A673 (cell line): ENCODE measurements at regions not wholly inside any gene's neighbourhood (a gene's known extent, or its start where the extent isn't known, plus 50 kb on each side); places are given as distances from the start of the nearest gene placed in this dataset.

ENCODE experiments used
- EZH2 ChIP-seq: fragments of 200-600 bp; sonication (generic); IDR thresholded peaks from 2 replicates; pipeline ENCODE4 v1.6.1; 2017; ENCODE audit warnings: borderline replicate concordance, low read depth, mild to moderate bottlenecking, mixed read lengths, antibody characterized with exemption, low read length; ENCODE audit not compliant: poor library complexity, severe bottlenecking
- TF ChIP-seq, protein P1 (sequence below): fragments of 300-800, 200-600 bp; sonication (generic); conservative IDR thresholded peaks from 2 replicates; pipeline ENCODE4 v1.5.1; 2017; ENCODE audit warnings: low read depth, mild to moderate bottlenecking, antibody characterized with exemption, low read length, moderate library complexity, mixed read lengths

DNA sequence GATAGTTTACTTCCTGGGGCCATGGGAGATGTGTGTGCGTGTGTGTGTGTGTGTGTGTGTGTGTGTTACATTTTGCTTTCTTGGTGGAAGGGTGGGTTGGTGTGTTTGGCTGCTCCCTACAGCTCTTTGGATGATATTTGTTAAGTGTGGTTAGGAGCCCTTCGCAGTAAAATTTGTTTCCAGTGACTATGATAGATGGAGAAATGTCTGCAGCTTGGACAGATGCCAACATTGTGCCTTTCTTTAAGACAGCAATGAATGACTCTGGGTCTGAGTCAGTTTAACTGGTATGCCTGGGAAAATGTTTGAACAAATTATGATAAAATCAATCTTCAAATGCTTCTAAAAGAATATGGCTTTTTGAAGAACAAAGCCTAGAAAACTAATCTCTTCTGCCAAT lies 102.7 kb upstream of the TRPC6 start:
- TF ChIP-seq, protein P1, sequence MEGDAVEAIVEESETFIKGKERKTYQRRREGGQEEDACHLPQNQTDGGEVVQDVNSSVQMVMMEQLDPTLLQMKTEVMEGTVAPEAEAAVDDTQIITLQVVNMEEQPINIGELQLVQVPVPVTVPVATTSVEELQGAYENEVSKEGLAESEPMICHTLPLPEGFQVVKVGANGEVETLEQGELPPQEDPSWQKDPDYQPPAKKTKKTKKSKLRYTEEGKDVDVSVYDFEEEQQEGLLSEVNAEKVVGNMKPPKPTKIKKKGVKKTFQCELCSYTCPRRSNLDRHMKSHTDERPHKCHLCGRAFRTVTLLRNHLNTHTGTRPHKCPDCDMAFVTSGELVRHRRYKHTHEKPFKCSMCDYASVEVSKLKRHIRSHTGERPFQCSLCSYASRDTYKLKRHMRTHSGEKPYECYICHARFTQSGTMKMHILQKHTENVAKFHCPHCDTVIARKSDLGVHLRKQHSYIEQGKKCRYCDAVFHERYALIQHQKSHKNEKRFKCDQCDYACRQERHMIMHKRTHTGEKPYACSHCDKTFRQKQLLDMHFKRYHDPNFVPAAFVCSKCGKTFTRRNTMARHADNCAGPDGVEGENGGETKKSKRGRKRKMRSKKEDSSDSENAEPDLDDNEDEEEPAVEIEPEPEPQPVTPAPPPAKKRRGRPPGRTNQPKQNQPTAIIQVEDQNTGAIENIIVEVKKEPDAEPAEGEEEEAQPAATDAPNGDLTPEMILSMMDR: no peak
- TF ChIP-seq EZH2: no peak
